Ectodermal cell (in vitro differentiated cells): ENCODE measurements at regions not wholly inside any gene's neighbourhood (a gene's known extent, or its start where the extent isn't known, plus 50 kb on each side); places are given as distances from the start of the nearest gene placed in this dataset.

Source experiments
- H3K27ac ChIP-seq: 2 replicates; pipeline ENCODE4 v1.7.0; 2013; ENCODE audit warnings: mild to moderate bottlenecking, low read depth, low read length; ENCODE audit not compliant: insufficient read depth, poor library complexity, severe bottlenecking
- H3K27me3 ChIP-seq: 2 replicates; pipeline ENCODE4 v1.7.0; 2013; ENCODE audit warnings: mild to moderate bottlenecking, low read length; ENCODE audit not compliant: insufficient read depth, control insufficient read depth, poor library complexity, severe bottlenecking
- H3K36me3 ChIP-seq: one replicate; pipeline ENCODE4 v1.7.0; 2013; ENCODE audit warnings: low read length; ENCODE audit not compliant: control insufficient read depth, insufficient read depth
- H3K4me1 ChIP-seq: one replicate; pipeline ENCODE4 v1.7.0; 2013; ENCODE audit warnings: low read length; ENCODE audit not compliant: control insufficient read depth, insufficient read depth
- H3K4me3 ChIP-seq: 2 replicates; pipeline ENCODE4 v1.7.0; 2013; ENCODE audit warnings: low read depth, low read length, control low read depth; ENCODE audit not compliant: insufficient read depth
- H3K9me3 ChIP-seq: 2 replicates; pipeline ENCODE4 v1.7.0; 2013; ENCODE audit warnings: mild to moderate bottlenecking, low read length, moderate library complexity; ENCODE audit not compliant: control insufficient read depth
- WGBS, 2 experiments: methylation state at CpG; one replicate each; pipeline ENCODE4 v1.1.7; 2013; ENCODE audit warnings: missing lambda C conversion rate in 2 of 2; 5-methylcytosine and 5-hydroxymethylcytosine counted together

DNA sequence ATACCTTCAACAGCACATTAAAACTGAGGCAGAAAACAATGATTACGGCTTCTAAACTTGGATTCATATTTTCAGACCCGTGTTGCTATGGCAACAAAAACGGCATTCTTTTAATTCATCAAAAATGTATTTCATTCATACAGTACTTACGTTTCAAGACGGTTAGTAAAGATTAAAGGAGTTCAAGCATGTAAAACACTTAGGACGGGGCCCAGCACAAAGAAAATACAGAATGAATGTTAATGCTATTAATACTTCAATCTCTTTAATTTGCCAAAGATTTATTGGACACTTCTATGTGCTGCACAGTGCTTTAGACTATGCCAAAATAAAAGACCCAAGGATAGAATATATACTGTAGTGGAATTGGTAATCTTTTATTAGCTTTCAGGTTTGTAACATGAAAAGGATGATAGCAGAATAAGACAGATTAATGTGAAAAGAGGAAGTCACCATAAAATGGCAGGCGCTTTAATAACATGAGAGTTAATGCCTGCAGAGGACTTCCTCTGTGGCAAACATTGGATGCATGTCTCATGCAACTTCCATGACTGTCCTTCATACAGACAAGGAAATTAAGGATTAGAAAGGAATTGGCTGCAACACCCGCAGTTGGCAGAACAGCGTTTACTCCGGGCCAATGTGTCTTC is 201.6 kb upstream of the KLF6 start:
- whole genome bisulfite sequencing, 2 experiments, result 93 to 97% methylated on average over 9 to 10 of the region's 10 CpGs
- Histone ChIP-seq H3K36me3 (no peaks in the 10 kb centered on the region), H3K9me3 (no peaks in the 10 kb centered on the region), H3K27ac (no peak overlapping the region), H3K4me1 (peaks cover 3% of the 10 kb centered on the region), H3K27me3 (no peaks in the 10 kb centered on the region), H3K4me3 (no peak overlapping the region)

DNA sequence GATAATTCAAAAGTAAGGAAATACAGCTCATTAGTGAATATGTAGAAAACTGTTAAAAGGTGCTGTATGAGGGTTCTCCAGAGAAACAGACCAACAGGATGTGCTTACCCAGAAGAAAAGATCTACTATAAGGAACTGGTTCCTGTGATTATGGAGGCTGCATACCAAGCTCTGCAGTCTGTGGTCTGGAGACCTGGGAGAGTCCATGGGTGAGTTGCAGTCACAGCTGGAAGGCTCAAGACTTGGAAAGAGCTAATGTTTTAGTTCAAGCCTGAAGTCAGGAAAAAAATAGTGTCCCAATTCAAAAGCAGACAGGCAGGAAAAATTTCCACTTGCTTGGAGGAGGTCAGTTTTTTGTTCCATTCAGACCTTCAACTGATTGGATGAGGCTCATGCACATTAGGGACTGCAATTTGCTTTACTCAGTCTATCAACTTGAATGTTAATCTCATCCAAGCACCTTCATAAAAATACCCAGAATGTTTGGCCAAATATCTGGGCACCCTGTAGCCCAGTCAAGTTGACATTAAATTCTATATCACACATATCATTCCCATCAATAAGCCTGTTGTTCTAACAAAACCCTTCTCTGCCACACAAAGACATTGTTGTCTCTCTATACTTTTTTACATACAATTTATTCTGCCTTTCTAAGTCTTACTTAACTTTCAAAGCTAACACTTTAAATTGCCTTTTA is 197.9 kb upstream of the KLF6 start:
- Histone ChIP-seq H3K4me1 (peaks cover 9% of the 10 kb centered on the region), H3K36me3 (no peaks in the 10 kb centered on the region), H3K9me3 (no peaks in the 10 kb centered on the region), H3K27me3 (no peaks in the 10 kb centered on the region), H3K4me3 (no peak overlapping the region), H3K27ac (peak overlapping the region; percentile 2)

DNA sequence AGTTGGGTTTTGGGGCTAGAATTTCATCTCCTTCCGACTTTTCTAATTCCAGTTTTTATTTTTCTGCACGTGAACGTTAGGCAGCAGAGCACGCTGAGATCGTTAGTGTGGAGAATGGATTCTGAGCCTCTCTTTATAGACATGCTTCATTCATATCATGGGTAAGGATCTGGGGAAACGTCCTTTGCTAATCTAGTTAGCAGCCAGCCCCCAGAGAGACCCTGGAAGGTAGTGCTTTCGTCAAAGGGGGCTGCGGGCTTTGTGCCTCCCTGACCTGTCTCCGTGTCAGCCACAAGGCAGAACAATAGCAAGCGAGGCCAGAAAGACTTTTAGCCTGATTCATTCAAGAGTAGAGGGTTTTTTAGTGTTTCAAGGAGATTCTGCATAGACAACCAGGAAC is 196.3 kb upstream of the KLF6 start:
- Histone ChIP-seq H3K4me3 (no peak overlapping the region), H3K36me3 (no peaks in the 10 kb centered on the region), H3K27ac (no peak overlapping the region), H3K9me3 (no peaks in the 10 kb centered on the region), H3K4me1 (peaks cover 9% of the 10 kb centered on the region), H3K27me3 (no peaks in the 10 kb centered on the region)
- WGBS, 2 experiments, result 72 to 79% methylated on average over 10 of the region's 10 CpGs

DNA sequence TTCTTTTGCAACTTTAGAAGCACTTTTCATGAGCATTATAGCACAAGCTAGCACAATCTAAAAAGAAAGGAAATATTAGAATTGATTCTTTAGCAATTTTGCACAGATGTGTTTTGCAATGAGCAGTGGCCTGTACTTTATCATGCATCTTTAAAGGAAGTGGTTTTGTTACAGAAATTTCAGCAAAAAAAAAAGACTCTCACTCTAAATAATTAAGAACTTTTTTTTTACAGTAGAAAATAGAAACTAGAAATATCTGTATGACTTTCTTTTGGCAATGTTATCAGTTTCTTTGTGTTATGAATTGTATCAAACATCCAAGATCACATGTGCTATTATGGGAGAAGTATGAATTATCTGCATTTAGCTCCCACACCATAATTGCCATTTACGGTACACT is 195.7 kb upstream of the KLF6 start:
- Histone ChIP-seq H3K9me3 (no peaks in the 10 kb centered on the region), H3K36me3 (no peaks in the 10 kb centered on the region), H3K4me1 (peaks cover 9% of the 10 kb centered on the region), H3K27ac (no peak overlapping the region), H3K4me3 (no peak overlapping the region), H3K27me3 (no peaks in the 10 kb centered on the region)
- no CpG with 5 or more reads among the region's 1 CpG for WGBS, 2 experiments

DNA sequence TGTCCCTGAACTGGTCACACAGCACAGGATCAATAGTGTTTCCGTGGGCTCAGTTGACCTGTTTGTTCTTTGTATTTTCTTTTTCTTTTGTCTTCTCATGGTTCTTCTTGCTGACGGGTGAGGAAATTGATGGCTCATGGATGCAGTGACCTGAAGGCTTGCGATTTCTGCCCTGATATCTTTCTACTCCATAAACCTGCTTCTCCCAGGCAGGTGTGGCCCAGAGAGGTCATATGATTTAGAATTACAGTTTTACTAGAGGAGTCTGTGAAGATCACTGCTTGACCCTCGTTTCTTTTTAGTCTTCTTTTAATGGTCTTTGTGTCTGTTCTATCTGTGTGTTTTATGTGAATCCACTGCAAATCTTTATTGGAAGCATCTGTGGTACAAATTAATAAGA is 195.1 kb upstream of the KLF6 start:
- Histone ChIP-seq H3K4me3 (no peak overlapping the region), H3K27ac (no peak overlapping the region), H3K36me3 (no peaks in the 10 kb centered on the region), H3K27me3 (no peaks in the 10 kb centered on the region), H3K4me1 (peaks cover 9% of the 10 kb centered on the region), H3K9me3 (no peaks in the 10 kb centered on the region)
- WGBS, 2 experiments, result 91 to 98% methylated on average over 2 to 3 of the region's 4 CpGs

DNA sequence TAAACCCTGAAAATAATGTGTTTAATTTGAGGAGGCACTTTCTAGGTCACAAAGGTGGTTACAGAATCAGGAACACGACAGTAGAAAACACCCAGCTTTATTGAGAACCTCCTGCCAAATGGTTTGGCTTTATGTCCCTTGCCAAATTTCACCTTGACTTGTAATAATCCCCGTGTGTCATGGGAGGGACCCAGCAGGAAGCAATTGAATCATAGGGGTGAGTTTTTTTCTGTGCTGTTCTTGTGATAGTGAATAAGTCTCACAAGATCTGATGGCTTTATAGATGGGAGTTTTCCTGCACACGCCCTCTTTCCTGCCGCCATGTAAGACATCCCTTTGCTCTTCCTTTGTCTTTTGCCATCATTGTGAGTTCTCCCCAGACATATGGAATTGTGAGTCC is 193.8 kb upstream of the KLF6 start:
- H3K4me3 ChIP-seq, result no peak overlapping the region
- WGBS, 2 experiments, result 92 to 93% methylated on average over 4 of the region's 4 CpGs
- no peaks in the 10 kb centered on the region for H3K27me3 ChIP-seq
- peaks cover 9% of the 10 kb centered on the region for H3K4me1 ChIP-seq
- no peak overlapping the region for H3K27ac ChIP-seq
- H3K36me3 ChIP-seq, result no peaks in the 10 kb centered on the region
- H3K9me3 ChIP-seq, result no peaks in the 10 kb centered on the region

DNA sequence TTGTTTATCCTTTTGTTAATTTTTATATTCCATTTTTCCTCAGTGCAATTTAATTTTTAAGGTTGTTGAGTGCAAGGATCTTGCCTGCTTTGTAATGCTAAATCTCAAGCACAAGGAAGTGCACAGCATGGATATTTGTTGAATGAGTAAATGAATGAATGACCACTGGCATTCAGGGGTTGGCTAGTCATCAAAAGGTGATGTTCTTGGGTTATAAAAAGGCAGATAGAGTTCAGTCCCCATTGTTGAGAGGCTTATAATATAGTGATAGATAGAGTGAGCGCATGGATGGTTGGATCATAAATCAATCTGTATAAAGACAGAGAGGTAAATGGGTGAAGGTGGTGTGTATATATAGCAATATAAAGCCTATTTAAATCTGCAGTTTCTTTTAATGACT is 193.2 kb upstream of the KLF6 start:
- 90 to 93% methylated on average over 1 of the region's 1 CpG for WGBS, 2 experiments
- Histone ChIP-seq H3K36me3 (no peaks in the 10 kb centered on the region), H3K4me1 (peaks cover 9% of the 10 kb centered on the region), H3K27ac (no peak overlapping the region), H3K9me3 (no peaks in the 10 kb centered on the region), H3K4me3 (no peak overlapping the region), H3K27me3 (no peaks in the 10 kb centered on the region)

DNA sequence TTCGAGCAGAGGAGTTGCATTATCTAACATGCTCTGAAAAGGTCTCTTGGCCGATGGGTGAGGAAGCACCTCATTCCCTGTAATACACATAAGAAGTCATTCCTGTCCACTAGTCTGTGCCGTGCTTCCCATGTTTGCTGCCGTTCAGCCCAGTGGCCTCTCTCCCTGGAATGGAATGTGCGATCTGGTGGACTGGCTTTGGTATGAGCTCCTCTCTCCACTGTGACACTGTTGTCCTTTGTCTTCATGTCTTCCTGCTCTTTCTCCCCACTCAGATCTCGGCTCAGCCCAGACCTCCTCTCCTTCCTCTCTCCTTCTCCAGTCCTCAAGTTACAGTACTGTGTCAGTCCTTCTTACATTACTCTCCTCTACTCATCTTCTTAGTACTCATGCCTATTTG is 192.8 kb upstream of the KLF6 start:
- Histone ChIP-seq H3K27me3 (no peaks in the 10 kb centered on the region), H3K36me3 (no peaks in the 10 kb centered on the region), H3K9me3 (no peaks in the 10 kb centered on the region), H3K4me1 (peaks cover 13% of the 10 kb centered on the region), H3K27ac (no peak overlapping the region), H3K4me3 (no peak overlapping the region)
- 90 to 92% methylated on average over 6 of the region's 6 CpGs for WGBS, 2 experiments

DNA sequence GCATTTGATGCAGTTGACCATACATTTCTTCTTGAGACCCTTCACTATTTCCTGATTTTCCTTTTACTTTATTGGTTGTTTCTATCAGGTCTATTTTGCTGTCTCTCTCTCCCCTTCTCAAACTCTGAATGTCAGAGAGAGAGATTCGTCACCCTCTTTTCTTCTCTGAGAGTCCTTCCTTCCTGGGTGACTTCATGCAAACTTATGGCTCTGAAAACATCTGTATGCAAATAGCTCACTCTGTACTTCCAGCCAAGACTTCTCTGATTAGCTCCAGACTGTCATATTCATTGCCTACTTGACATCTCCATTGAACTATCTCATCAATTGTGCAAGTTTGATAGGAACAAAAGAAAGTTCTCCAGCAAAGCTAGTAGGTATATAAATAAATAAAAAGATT is 191.7 kb upstream of the KLF6 start:
- peaks cover 12% of the 10 kb centered on the region for H3K4me1 ChIP-seq
- no peaks in the 10 kb centered on the region for H3K9me3 ChIP-seq
- no peaks in the 10 kb centered on the region for H3K36me3 ChIP-seq
- no peaks in the 10 kb centered on the region for H3K27me3 ChIP-seq
- no peak overlapping the region for H3K4me3 ChIP-seq
- H3K27ac ChIP-seq, result no peak overlapping the region
- WGBS, 2 experiments, result 85 to 95% methylated on average over 1 of the region's 1 CpG

DNA sequence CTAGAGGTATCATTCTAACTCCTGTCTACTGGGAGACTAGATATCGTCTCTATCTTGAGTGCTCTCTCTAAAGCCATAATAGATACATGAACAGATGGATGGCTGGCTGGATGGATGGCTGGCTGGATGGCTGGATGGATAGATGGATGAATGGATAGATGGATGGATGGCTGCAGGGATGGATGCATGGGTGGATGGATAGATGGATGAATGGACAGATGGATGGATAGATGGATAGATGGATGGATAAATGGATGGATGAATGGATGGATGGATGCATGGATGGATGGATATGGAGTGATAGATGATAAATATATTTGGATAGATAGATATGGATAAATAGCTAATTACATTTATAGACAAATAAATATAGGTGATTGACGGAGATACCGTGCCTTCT is 191.2 kb upstream of the KLF6 start:
- no peak overlapping the region for H3K4me3 ChIP-seq
- no peaks in the 10 kb centered on the region for H3K36me3 ChIP-seq
- no peaks in the 10 kb centered on the region for H3K9me3 ChIP-seq
- 78 to 81% methylated on average over 3 of the region's 3 CpGs for WGBS, 2 experiments
- H3K4me1 ChIP-seq, result peaks cover 7% of the 10 kb centered on the region
- no peaks in the 10 kb centered on the region for H3K27me3 ChIP-seq
- H3K27ac ChIP-seq, result no peak overlapping the region
